ENCODE measurements at regions not wholly inside any gene's neighbourhood (a gene's known extent, or its start where the extent isn't known, plus 50 kb on each side); places are given as distances from the start of the nearest gene placed in this dataset.

DNA sequence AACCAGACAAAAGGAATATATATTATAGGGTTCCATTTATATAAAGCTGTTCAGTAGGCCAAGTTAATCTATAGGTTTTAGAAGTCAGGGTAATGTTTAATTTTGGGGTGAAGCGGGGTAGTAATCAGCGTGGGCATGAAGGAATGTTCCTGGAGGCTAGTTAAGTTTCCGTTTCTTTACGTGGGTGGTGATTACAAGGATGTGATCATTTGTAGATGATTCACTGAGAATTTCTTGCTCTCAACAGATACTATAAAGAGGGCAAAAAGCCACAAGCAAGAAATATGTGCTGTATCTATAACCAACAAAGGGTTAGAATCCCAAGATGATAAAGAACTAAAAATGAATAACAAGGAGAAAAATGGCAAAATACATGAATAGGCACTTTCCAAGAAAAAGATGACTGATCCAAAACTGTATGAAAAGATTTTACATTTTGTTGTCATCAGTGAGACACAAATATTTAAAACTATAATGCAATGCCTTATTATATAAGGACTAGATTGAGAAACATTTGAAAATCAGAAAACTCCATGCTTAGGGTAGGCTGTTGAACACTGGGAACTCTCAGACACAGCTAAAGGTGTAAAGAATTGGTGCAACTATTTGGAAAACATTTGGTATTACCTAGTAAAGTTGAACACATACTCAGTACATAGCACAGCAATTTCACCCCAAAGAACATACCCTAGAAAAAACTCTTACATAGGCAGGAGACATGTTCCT, 224.3 kb upstream of the S1PR3 start:
- peak; percentile 73 for DNase-seq

GRCh38 chr9:88767504-88767790, 223.8 kb upstream of the S1PR3 start:
- no peak for DNase-seq

DNA sequence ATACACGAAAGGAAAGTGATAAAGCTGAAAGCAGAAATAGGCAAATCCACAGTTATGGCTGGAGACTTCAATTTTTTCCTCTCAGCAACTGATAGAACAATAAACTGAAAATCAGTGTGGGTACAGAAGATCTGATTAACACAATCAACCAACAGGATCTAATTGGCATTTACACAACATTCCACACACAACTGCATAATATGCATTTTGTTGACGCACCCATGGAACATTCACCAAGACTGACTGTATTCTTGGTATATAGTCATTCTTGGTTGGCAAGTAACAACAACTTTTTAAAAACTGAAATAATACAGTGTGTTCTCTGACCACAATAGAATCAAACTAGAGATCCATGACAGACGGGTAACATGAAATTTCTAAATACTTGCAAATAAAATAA, 218.7 kb upstream of the S1PR3 start:
- DNase-seq = no peak

DNA sequence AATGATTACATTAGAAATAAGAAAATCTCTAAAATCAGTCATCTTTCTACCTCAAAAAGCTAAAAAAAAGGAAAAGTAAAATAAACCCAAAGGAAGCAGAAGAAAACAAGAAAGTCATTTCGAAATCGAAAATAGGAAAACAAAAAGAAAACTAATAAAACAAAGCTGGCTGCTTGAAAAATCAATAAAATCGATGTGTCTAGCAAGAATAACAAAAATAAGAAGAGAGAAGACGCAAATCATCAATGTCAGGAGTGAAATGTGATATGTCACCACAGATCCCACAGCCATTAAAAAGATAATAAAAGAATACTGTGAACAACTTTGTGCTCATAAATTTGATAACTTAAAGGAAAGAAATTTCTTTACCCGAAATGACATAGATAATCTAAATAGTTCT, 218.1 kb upstream of the S1PR3 start:
- no peak for DNase-seq

DNA sequence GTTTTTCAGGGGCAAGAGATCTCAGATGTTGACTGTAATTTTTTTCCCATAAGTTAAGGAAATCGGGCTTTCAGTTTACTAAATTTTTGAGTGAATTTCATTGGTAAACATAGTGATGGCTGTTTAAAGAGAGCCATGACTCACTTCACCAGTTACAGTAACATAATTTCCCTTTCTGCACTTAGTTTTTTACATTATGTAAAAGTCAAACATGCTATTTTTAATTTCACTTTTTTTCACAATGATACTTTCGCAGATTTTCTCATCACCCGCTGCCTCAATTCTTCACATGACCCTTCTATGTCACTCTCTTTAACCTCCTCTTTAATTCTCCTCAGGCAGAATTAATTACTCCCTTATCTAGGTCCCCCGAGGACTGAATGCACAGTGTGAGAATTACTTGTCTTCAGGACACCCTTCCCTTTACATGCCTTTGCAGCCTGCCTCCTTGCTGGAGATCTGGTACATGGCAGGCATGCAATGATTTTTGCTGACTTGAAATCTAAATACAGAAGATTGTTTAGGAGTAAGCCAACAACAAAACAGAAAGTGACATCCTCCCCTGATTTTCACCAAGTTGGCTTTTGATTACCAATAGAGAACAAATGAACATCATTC, 217.5 kb upstream of the S1PR3 start:
- DNase-seq = no peak

GRCh38 chr9:88775037-88775471, 216.2 kb upstream of the S1PR3 start:
- peak; percentile 90 for DNase-seq

DNA sequence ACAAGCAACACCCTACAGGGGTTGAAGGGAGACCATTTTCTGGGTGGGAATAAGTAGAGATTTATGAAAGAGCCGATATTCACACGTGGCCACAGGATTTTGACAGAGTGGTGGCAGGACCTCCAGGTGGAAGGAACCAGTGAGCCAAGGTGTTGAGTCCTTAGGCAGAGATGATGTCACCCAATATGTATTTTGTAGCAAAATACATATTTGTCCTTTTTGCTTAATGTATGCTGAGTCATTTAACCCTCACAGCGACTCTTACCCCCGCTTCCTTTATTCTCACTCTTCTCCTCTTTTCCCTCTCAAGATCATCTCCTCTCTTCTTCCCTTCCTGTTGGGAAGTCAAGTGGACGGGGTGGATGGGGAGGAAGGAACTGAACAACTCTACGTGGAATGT, 215.7 kb upstream of the S1PR3 start:
- no peak for DNase-seq

- no peak for DNase-seq
Measured at GRCh38 chr9:88775966-88776365, 215.3 kb upstream of the S1PR3 start.

- DNase-seq = peak; percentile 84
Measured at GRCh38 chr9:88776717-88777497, 214.4 kb upstream of the S1PR3 start.

- DNase-seq = peak; percentile 46
Measured at GRCh38 chr9:88777498-88778312, 213.6 kb upstream of the S1PR3 start.

DNA sequence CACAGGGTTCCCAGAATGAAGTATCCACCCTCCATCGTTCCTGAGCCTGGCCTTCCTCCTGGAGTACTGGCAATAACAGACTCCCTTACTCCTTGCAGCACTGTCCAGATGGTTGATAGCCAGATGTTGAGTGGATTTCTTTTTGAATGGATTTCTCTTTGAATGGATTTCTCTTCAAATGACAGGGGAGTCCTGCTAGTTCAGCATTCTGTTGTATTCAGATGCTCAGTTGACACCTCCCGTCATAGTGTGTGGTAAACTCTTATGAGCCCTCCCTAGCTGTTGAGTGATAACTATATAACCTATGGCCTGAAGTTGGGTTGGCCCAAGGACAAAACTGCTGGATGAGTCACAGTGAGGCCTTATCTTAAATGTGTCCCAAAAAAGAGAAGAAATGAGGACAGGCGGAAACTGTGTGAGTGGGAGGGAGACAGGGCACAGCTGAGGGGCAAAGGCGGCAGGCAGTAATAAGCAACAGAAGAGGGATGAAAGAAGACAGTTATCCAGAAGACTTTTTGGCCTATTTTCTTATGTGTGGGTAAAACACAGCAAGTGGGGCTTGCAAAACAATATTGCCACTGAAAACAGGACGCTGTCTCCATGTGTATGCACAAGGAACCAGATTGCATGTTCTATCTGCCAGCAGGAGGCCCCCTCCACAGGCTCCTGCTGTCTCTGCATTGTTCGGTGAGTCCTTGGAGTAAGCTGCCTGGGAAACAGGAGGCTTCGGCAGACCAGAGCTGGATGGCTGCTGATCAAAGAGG, 209.5 kb upstream of the S1PR3 start:
- DNase-seq = peak; percentile 70

GRCh38 chr9:88782931-88783710, 208.1 kb upstream of the S1PR3 start:
- DNase-seq = peak; percentile 81

- DNase-seq = no peak
Measured at GRCh38 chr9:88783711-88784083, 207.6 kb upstream of the S1PR3 start.

- DNase-seq = no peak
Measured at GRCh38 chr9:88784960-88785359, 206.3 kb upstream of the S1PR3 start.

- DNase-seq = no peak
Measured at GRCh38 chr9:88786291-88787079, 204.8 kb upstream of the S1PR3 start.

GRCh38 chr9:88789785-88790184, 201.5 kb upstream of the S1PR3 start:
- peak; percentile 56 for DNase-seq

DNA sequence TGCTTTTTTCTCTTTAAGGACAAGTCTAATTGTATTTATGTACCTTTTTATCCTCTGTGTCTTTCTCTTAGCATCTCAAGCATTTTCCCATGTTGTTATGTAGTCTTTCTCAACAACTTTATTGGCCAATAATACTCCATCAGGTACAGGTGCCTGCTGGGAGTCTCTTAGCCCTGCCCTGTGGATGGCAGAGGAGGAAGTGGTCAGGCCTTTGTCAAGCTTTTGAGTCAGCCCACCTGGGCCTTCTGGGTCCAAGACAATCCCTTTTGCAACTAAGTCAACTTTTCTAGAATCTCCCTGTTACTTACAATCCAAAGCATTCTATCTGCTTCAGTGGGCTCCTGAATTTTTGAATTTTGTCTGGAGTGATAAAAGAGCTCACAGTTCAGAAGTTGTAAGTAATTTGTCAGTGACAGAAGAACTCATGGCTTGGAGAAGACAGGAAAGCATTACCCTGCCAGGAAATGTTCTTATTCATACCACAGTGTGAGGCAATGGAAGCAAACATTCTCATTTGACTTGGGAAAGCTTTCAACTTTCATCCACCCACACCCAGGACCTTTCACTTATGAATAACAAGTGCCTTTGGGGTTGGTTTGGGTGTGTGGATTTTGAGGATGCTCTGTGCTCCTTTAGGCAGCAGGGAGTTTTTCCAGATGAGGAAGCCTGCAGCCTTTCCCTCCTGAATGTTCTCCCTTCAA, 200.0 kb upstream of the S1PR3 start:
- DNase-seq = peak; percentile 81

DNA sequence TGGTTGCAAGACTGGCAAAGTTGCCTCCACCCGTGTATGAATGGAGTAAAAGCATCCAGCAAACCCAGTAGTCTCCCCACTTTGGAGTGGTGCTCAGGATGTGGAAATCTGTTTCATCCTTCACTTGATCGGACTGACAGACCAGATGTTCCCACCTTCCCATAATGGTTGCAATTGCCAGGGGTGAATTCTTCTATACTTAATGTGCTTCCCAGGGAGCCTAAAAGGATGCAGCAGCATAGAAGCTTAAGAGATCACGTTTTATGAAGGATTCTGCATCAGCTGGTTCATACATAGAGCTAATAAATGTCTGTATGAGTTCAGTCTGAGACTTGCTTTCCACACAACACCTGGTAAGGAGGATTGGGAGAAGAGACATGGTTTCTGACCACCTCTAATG, 198.8 kb upstream of the S1PR3 start:
- DNase-seq = no peak

DNA sequence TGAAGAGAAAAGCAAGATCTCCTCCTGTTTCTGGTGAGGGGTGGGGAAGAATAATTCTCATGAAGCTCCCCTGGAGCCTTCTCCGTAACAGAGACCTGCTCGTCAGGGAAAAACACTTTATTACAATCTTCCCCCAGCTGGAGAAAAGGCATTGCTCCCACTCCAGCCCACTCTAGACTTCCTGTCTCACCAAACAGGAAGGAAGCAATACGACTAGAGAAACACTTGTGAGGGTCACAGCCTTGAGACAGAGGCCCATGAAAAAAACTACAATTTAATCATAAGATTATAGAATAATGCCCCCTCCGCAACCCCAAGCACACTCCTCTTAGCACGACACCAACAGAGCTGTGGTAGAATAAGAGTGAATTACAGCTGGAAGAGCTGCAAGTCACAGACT, 197.2 kb upstream of the S1PR3 start:
- DNase-seq = no peak

GRCh38 chr9:88796947-88797346, 194.3 kb upstream of the S1PR3 start:
- no peak for DNase-seq

All from fibroblast of upper back skin (primary cell).